Fibroblast of mammary gland (primary cell): ENCODE measurements at regions not wholly inside any gene's neighbourhood (a gene's known extent, or its start where the extent isn't known, plus 50 kb on each side); places are given as distances from the start of the nearest gene placed in this dataset.

Experiments used
- DNase-seq: peaks from one replicate; pipeline ENCODE4 v3.0.0-alpha.2; 2010; ENCODE audit warnings: low read depth
- H3K4me3 ChIP-seq: 2 replicates; pipeline ENCODE4 v1.5.1; 2011; ENCODE audit warnings: low read depth, mild to moderate bottlenecking, low read length, moderate library complexity; ENCODE audit not compliant: control insufficient read depth
- CTCF ChIP-seq: conservative IDR thresholded peaks from 2 replicates; pipeline ENCODE4 v1.5.1; 2011; ENCODE audit warnings: low read depth, low read length, inconsistent platforms; ENCODE audit not compliant: control insufficient read depth, insufficient read depth

GRCh38 chr15:77553257-77553656 lies 79.5 kb downstream of the LINGO1 start:
- DNase-seq = no peak
- H3K4me3 ChIP-seq = no peak overlapping the region
- no peak for TF ChIP-seq CTCF

- no peak for TF ChIP-seq CTCF
- H3K4me3 ChIP-seq = no peak overlapping the region
These were observed 80.6 kb downstream of the LINGO1 start for GRCh38 chr15:77552066-77552465.

GRCh38 chr15:77550301-77551251 lies 82.1 kb downstream of the LINGO1 start:
- TF ChIP-seq CTCF = no peak
- no peak for DNase-seq
- no peak overlapping the region for H3K4me3 ChIP-seq

More at GRCh38 chr15:77552066-77552465, 80.6 kb downstream of the LINGO1 start:
- DNase-seq = no peak

- no peak for TF ChIP-seq CTCF
- H3K4me3 ChIP-seq = no peak overlapping the region
- no peak for DNase-seq
These were observed 83.0 kb downstream of the LINGO1 start for GRCh38 chr15:77549576-77550288.

GRCh38 chr15:77548589-77549557 lies 83.8 kb downstream of the LINGO1 start:
- no peak overlapping the region for H3K4me3 ChIP-seq
- no peak for DNase-seq
- TF ChIP-seq CTCF = no peak
